Suppressor macrophage treated with lipopolysaccharide for 1 hour (primary cell): ENCODE measurements at regions not wholly inside any gene's neighbourhood (a gene's known extent, or its start where the extent isn't known, plus 50 kb on each side); places are given as distances from the start of the nearest gene placed in this dataset.
"Not testable (repeated sequence)": the region's sequence is repeated elsewhere in the genome, so short reads cannot be mapped to it uniquely, and the experiment has no call there.

Source experiments
- DNase-seq, 3 donors: peaks; one replicate each; pipeline ENCODE4 v3.0.0-alpha.2; 2020 to 2022

GRCh38 chr6:88499436-88499835 is 333.3 kb upstream of the CNR1 start:
- no peak for DNase-seq

GRCh38 chr6:88497403-88497802 is 331.3 kb upstream of the CNR1 start:
- DNase-seq: not testable (repeated sequence)

DNA sequence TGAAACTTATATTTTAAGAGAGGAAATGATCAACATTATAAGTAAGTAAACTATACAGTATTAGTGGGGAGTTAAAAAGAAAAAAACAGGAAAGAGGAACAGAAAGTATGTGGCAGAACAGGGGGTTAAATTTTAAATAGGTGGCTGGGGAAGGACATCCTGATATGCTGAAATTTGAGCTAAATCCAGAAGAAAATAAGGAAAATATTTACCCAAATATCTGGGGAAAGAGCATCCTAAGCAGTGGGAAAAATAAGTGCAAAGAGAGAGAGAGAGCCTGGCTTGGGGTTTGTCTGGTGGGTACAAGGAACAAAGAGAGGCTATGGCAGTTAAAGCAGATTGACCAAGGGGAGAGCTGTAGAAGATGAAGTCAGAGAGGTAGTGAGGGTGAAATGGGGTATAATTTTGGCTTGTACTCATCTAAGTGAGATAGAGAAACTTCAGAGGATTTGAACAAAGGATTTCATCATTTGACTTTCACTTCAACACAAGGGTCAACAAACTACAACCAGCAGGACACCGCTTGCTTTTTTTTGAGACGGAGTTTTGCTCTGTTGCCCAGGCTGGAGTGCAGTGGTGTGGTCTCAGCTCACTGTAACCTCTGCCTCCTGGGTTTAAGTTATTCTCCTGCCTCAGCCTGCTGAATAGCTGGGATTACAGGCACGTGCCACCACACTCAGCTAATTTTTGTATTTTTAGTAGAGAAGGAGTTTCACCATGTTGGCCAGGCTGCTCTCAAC is 328.4 kb upstream of the CNR1 start:
- no peak for DNase-seq

- no peak for DNase-seq
Observed at GRCh38 chr6:88493717-88494116, 327.6 kb upstream of the CNR1 start.

DNA sequence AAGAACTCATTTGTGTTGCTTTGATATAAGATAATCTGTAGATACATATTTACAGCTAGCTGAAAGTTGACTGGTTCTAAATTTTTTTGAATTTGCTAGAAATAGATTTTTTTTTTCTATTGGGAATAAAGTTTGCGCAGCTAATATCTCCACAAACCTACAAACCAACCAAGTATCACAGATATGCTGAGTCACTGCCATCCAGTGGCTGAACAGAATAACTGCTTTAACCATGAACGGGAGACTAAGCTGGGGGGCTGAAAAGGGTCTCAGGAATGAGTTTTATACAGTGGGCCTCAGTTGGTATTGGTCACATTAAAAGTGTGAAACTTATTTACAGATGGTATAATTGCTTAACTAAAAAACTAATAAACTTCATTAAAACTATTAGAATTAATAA is 326.7 kb upstream of the CNR1 start:
- DNase-seq: peak in 1 of 3 donors; percentile 27

- peak in 1 of 3 donors; percentile 37 for DNase-seq
Observed at GRCh38 chr6:88492241-88492640, 326.1 kb upstream of the CNR1 start.

GRCh38 chr6:88491266-88491880 is 325.2 kb upstream of the CNR1 start:
- no peak for DNase-seq

DNA sequence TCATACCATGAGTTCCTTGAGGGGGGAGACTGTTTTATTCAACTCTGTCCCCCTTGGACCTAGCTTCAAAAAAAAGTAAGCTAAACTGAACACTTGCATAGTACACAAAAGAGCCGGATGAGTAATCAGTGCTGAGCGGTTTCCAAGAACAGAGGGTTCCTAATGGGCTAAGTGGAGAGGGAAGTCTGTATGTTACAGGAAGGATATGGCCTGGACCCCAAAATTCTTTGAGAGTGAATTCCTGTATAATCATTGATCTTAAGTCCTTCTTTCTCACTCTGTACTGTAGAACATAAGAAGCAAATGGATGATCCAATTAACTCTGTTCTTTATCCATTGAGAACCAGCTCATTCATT is 324.7 kb upstream of the CNR1 start:
- DNase-seq: no peak

GRCh38 chr6:88490195-88490907 is 324.2 kb upstream of the CNR1 start:
- DNase-seq: no peak

DNA sequence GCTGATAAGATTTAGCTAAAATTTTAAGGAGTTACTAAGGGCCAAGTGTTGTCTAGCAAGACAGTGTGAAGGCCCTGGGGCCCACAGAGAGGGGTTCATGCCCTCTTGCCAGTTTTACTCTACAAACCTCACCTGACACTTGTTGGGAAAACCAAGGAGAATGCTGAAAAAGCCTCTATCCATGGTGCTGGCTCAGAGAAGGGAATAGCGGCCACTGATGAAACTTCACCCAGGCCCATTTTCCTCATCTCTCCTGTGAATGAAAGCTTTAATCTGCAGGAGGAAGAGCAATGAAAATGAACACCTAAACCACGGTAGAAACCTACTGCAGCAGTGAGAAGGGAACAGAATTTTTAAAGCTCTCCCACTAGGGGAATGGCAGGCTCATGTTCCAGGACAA is 317.3 kb upstream of the CNR1 start:
- no peak for DNase-seq

DNA sequence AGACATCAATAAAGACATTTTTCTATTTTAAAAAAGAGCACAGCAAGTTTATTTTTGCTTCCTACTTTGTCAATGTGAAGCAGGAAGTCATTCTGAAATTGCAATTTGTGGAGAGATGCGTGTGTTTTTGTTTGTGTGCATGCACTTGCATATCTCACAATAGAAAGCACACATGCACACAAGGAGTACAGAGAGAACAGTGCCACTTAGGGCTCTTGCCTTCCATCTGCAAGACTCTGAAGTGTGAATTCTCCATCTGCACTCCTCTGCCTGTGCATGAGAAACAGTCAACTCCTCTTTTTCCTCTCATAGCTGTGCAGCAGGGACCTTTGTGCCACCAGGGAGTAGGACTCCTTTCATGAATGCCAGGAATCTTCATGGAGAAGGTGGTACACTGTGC is 316.3 kb upstream of the CNR1 start:
- DNase-seq: no peak

DNA sequence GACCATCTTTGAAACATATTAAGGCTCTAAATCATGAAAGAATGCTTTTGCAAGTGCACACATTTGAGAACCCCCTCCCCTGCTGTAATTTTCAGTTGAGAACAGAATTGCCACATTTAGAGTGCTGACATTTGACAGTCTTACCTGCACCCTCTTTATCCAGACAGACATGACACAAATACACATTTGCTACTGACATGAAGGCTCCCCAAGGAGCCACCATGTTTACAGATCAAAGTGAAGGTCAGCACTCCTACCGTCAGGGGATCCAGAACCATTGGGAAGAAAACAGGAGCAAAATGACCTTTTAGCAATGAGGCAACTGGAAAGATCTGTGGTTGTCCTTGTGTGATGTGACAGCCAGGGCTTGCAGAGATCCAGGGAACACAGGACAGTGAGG is 315.4 kb upstream of the CNR1 start:
- no peak for DNase-seq

DNA sequence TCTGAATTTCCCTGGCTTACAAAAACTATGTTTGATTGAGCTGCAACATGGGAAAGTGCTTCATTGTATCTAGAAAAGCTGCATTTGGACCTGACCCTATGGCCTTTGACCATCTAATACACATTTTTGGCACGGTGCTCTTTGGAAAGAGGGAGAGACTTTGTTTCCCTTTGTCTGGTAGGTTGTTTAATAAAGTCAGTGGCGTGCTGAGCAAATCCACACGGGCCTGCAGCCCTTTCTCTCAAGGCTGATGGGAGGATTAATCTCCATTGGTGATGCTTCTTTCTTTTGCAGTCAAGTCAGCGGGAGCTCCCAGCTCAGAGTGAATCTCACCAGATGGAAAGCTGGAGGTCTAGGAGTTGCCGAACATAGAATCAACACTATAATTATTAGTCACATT is 314.7 kb upstream of the CNR1 start:
- no peak for DNase-seq

- DNase-seq: no peak
Observed at GRCh38 chr6:88477413-88477812, 311.3 kb upstream of the CNR1 start.

GRCh38 chr6:88476388-88476787 is 310.2 kb upstream of the CNR1 start:
- DNase-seq: no peak

DNA sequence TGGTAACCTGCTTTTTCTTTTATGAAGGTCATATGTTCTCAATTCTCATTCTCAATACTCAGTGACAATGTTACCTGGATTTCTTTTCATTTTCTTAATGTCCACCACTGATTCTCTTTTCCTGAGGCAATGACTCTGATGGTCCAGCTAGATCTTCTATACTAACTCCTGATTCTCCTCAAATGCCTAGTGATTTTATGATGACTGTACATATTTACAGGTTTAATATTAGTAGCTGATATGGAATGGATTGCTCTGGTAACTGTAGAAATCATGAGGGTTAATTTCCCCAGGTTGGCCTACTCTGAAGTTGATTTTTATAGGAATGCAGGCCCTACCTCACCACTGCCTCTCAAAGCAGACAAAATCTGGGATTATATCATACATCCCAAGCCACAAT is 308.6 kb upstream of the CNR1 start:
- no peak for DNase-seq

DNA sequence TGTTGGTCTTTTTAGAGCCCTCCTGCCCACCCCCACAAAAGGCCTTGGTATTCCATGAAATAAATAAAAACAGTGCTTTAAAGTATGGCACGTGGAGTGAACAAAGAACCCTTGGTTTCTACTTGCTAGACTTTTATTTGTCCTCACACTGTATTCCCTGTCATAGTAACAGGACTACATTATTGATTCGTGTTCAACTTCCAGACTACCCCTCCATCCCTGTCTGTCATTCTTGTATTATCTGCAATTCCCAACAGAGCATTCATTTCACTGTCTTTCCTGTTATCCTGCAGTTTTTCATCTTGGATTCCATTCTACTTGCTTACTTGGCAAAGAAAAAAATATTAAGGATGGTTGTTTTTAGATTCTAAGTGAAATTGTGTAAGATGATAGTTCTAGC is 307.4 kb upstream of the CNR1 start:
- DNase-seq: no peak

DNA sequence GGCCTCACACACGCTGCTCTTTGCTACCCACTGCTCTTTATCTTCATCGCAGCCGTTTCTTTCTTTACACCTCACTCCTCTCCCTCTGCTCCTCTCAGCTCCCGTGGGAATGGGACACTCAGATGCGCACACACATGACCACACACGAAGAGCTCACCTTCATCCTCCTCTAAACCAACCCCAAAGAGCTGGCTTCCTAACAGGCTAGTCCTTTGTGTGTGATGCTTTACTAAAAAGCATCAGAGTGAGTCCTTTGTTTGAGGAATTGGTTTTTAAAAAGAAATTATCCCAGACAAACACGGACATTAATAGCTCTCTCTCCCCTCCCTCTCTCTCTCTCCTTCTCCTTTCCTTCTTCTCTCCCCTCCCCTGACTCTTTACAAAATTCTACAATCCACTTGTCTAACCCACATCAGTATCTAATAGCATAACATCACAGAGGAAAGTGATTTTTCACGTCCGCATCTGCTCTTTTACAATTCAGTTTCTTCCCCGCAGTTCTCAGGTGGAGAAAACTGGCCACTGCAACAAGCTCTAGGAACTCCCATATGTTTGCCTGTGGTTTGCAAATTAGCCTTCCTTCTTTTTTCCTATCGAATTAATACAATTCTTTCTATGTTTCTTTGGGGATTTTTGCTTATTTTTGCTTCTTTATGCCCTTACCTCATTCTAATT is 306.8 kb upstream of the CNR1 start:
- DNase-seq: no peak

- DNase-seq: no peak
Observed at GRCh38 chr6:88459643-88460042, 293.5 kb upstream of the CNR1 start.

DNA sequence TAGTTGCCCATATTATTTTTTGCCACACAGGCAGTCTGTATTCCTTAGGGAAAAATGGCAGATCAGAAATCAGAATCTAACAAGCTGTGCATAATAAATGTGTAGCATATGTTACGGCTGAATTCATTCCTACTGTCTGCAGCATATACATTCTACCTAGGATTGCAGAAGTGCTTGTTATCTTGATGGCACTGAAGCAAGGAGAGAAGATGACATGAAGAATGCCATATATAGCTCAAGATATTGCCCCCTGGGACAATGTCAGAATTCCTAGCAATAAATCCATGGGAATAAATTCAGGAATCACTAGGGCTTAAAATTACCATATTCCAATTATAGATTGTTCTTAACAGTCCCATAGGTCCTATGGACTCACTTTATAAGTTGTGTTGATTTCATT is 293.0 kb upstream of the CNR1 start:
- no peak for DNase-seq

DNA sequence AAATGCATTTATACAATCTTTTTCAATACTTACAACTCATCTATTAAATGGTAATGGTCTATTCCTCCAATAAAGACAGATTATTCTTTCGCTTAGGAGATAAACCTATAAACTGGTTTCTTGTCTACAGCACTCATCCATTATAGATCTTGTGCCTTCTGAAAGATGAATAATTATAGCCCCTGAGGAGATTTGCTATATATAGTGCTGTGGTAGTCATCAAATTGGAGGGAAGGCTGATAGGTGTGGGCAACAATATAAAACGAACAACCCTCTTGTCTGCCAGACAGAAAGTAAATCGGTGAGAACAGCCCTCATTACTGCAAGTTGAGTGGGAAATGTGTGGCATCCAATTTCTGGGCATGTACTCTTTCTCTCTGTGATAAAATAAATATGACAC is 292.5 kb upstream of the CNR1 start:
- no peak for DNase-seq

- DNase-seq: peak in 1 of 3 donors; percentile 12
Observed at GRCh38 chr6:88456221-88456859, 290.2 kb upstream of the CNR1 start.

GRCh38 chr6:88455317-88455716 is 289.2 kb upstream of the CNR1 start:
- no peak for DNase-seq
